Stimulated activated memory B cell treated with anti-CD40 and anti-IgM and Interleukin-4, amounts not matched to agents 10 μg/mL and 1 μg/mL and 100 μg/mL, for 72 hours (primary cell): ENCODE measurements at regions not wholly inside any gene's neighbourhood (a gene's known extent, or its start where the extent isn't known, plus 50 kb on each side); places are given as distances from the start of the nearest gene placed in this dataset.
"Not testable (repeated sequence)": the region's sequence is repeated elsewhere in the genome, so short reads cannot be mapped to it uniquely, and the experiment has no call there.

Experiments
- ATAC-seq: fragments of 150-1000 bp; cut with Tn5 transposase; 2 replicates; pipeline ENCODE4 v1.10.0; 2021
- H3K27ac Mint-ChIP-seq: one replicate; pipeline ENCODE4 v1.8.0; 2022; ENCODE audit warnings: mild to moderate bottlenecking, mixed read lengths
- H3K27me3 Mint-ChIP-seq: one replicate; pipeline ENCODE4 v1.8.0; 2022; ENCODE audit warnings: mixed read lengths
- H3K36me3 Mint-ChIP-seq: one replicate; pipeline ENCODE4 v1.8.0; 2022; ENCODE audit warnings: mixed read lengths
- H3K4me1 Mint-ChIP-seq: one replicate; pipeline ENCODE4 v1.8.0; 2022; ENCODE audit warnings: mixed read lengths
- H3K4me3 Mint-ChIP-seq: one replicate; pipeline ENCODE4 v1.8.0; 2022; ENCODE audit warnings: mild to moderate bottlenecking, moderate library complexity, mixed read lengths
- H3K9me3 Mint-ChIP-seq: one replicate; pipeline ENCODE4 v1.8.0; 2022; ENCODE audit warnings: mixed read lengths

DNA sequence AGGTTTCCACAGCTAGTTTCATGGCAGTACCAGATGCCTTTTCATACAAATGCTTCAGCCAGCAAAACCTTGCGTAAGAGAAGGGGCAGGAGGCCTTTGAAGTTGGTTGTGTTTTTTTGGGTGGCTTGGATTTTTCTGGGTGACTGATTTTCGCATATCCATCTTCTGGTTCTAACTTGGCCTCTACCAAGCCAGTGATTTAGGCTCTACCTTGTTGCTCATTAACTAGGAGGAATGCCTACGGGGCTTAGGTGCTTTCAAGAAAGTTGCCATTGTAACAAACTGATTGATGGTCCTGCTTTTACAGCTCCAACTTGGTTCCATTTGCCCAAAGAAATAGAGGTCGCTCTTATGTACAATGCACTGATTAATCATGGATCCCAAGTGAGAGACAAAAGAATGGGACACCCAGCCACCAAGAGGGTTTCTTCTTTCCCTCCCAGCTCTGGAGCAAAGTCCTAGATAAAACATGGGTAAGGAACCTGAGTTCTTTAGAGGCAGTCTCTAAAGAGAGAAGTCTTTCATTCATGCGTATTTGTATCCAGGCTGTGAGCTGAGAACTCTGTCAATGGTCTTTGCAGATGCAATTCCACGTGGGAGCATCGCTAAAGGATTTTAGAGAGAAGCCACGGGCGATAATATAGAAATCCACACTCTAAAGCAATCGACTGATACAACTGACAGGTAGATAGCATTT is 92.1 kb upstream of the FGFR2 start:
- ATAC-seq = no peak
- H3K36me3 Mint-ChIP-seq = no peaks in the 10 kb centered on the region
- no peaks in the 10 kb centered on the region for H3K9me3 Mint-ChIP-seq
- no peaks in the 10 kb centered on the region for H3K4me1 Mint-ChIP-seq
- H3K27ac Mint-ChIP-seq = no peak overlapping the region
- no peak overlapping the region for H3K4me3 Mint-ChIP-seq
- H3K27me3 Mint-ChIP-seq = no peaks in the 10 kb centered on the region

DNA sequence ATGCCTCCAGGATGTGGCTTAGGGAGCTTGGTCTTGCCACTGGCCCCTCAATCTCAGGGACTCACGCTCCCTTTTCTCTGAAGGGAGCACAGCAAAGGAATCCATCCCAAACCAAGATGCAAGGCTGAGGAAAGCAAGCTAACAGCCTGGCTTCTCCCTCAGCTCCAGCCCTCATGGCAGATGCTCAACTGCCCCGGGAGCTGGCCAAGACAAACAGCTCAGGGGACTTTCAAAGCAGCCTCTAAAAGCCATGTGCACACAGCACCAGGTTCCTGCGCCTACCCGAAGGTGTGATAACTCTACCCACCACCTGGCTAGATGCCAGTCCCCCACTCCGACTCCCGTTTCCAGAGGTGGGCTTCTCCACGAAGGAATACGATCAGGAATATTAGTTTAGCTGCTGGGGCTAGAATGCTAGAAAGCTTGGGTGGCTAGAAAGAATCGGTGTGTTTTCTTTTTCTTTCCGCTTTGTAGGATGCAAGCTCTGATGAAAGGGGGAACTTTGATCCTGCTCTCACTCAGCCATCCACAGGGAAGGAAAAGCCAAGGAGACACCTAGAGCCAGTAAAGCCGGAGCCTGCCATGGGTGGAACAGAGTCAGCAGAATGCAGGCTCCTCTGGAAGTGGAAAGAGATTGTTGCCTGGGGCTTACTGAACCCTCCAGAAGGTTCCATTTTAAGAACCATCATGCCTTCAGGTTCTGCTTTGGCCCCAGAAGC is 89.0 kb upstream of the FGFR2 start:
- no peak overlapping the region for H3K4me3 Mint-ChIP-seq
- no peaks in the 10 kb centered on the region for H3K9me3 Mint-ChIP-seq
- ATAC-seq = no peak
- no peaks in the 10 kb centered on the region for H3K36me3 Mint-ChIP-seq
- no peaks in the 10 kb centered on the region for H3K27me3 Mint-ChIP-seq
- no peaks in the 10 kb centered on the region for H3K4me1 Mint-ChIP-seq
- H3K27ac Mint-ChIP-seq = no peak overlapping the region

DNA sequence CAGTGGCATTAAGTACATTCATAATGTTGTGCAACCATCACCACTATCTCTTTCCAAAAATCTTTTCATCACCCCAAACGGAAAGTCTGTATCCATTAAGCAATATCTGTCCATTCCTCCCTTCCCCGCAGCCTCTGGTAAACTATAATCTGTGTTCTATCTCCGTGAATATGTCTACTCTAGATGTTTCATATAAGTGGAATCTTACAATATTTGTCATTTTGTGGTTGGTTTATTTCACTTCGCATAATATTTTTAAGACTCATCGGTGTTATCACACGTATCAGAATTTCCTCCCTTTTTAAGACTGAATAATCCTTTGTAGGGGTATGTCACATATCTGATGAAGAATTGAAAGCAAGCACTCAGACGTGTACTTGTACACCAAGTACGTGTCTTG is 86.0 kb upstream of the FGFR2 start:
- H3K4me1 Mint-ChIP-seq = no peaks in the 10 kb centered on the region
- H3K27me3 Mint-ChIP-seq = no peaks in the 10 kb centered on the region
- ATAC-seq = no peak
- no peak overlapping the region for H3K27ac Mint-ChIP-seq
- no peaks in the 10 kb centered on the region for H3K9me3 Mint-ChIP-seq
- H3K36me3 Mint-ChIP-seq = no peaks in the 10 kb centered on the region
- H3K4me3 Mint-ChIP-seq = no peak overlapping the region

DNA sequence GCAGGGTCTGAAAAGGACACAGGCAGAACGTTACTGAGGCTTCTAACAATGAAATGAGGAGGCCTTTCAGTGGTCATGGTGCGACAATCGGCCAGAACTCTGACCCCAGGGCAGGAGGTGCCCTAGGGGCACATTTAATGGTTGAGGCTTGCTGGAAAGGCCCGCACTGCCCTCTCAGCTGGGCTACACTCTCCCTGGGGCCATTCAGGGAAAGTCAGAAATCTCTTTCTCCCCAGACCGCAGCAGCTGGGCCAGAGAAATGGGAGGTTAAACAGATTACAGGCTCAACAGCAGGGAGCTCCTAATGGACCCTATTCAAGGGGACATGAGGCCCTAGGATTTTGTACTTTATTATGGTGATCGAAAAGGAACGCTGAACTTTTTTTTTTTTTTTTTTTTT is 85.6 kb upstream of the FGFR2 start:
- no peak overlapping the region for H3K27ac Mint-ChIP-seq
- no peak overlapping the region for H3K4me3 Mint-ChIP-seq
- no peaks in the 10 kb centered on the region for H3K9me3 Mint-ChIP-seq
- no peak for ATAC-seq
- H3K27me3 Mint-ChIP-seq = no peaks in the 10 kb centered on the region
- H3K36me3 Mint-ChIP-seq = no peaks in the 10 kb centered on the region
- no peaks in the 10 kb centered on the region for H3K4me1 Mint-ChIP-seq

DNA sequence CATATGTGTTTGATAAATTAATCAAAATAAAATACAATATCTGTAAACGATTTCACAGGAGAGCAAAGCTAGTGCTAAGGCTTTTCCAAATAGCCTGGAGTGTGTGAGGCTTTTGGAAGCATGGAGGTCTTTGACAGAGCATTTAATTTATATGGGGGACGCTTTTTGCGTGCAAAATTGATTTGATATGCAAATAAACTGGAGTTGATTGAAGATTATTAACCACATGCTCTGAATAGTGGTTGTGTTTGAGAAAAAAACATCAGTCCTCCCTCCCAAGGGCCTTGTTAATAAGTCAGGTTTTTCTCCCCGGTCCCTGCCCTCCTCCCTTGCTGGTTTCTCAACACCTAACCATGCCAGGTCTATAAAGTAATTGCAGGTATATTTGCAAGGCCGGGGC is 85.1 kb upstream of the FGFR2 start:
- H3K4me3 Mint-ChIP-seq = no peak overlapping the region
- H3K27ac Mint-ChIP-seq = no peak overlapping the region
- no peak for ATAC-seq
- peaks cover 2% of the 10 kb centered on the region for H3K9me3 Mint-ChIP-seq
- no peaks in the 10 kb centered on the region for H3K4me1 Mint-ChIP-seq
- no peaks in the 10 kb centered on the region for H3K27me3 Mint-ChIP-seq
- H3K36me3 Mint-ChIP-seq = no peaks in the 10 kb centered on the region

DNA sequence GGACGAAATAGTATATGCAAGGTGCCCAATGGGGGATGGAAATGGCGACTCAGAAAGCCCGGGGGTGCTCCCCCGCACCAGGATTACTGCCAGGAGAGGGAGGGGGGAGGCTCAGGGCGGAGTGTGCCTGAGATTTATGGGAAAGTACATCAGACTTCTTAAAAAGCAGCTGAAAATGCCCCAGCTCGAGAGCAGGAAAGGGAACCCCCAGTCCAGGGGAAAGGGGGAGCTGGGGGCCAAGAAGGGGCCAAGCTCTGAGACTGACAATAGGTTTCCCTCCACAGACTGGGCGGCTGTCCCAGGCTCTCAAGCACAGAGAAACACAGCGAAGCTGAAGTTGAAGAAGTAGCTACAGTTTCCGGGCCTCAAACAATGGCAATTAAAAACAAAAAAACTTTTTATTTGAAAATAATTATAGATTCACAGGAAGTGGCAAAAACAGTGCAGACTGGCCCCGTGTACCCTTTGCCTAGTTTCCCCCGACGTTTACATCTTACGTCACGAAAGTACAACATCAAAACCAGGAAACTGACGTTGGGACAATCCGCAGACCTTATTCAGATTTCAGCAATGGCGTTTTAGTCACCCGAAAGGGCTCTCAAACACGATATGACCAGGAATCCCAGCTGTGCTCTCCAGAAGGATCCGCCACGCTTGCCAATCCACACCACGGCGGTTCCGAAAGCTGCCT is 83.9 kb upstream of the FGFR2 start:
- Mint-ChIP-seq H3K4me1 (no peaks in the 10 kb centered on the region), H3K27me3 (no peaks in the 10 kb centered on the region), H3K36me3 (no peaks in the 10 kb centered on the region), H3K4me3 (no peak overlapping the region), H3K9me3 (peaks cover 3% of the 10 kb centered on the region), H3K27ac (no peak overlapping the region)
- no peak for ATAC-seq

DNA sequence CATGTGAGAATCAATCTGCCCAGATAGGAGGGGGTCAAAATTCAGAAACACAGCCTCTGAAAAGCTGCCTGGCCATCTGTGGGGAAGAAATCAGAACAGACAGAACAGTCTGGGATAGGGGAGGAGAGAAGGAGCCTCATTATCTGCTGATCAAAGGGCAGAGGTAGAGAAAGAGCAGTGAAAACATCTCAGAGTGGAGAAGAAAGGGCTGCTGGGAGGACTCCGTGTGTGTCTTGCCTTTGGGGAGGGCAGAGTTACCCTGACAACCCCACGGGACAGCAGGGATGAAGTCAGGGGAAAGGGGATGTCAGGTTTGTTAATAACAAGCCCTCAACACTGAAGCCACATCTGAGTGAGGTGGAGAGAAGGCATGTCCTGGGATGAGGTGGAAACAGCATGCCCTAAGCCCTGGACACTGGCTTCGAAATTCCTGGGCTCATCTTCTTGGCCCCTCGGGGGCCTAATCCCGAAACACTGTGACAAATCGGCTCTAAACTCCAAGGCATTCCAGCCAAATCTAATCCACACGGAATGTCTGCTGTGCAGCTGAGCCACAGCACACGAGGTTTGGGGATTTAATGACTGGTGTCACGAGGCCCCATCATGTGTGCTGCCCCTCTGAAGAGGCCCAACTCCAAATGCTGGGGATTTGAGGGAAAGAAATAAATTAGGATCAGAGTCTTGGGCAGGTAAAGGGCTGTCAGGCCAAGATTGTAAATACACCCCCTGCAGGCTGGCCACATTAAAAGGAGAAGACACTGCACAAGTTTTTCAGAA is 82.8 kb upstream of the FGFR2 start:
- Mint-ChIP-seq H3K27ac (no peak overlapping the region), H3K9me3 (peaks cover 3% of the 10 kb centered on the region), H3K4me1 (no peaks in the 10 kb centered on the region), H3K4me3 (no peak overlapping the region), H3K27me3 (no peaks in the 10 kb centered on the region), H3K36me3 (no peaks in the 10 kb centered on the region)
- no peak for ATAC-seq

DNA sequence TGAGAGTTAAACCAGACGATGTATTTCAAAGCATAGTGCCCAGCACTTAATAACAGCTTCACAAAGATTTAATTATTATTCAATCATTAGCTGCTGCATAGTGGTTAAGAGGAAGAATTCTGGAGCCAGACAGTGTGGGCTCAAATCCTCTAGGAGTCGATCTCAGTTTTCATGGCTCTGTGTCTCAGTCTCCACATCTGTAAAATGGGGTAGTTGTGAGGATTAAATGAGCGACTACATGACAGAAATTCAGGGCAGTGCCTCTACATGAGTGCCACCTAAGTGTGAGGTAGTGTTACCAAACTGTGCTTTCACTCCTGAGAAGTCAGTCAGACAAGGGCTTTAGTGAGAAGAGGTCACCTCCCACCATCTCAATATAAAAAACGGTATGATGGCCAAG is 81.7 kb upstream of the FGFR2 start:
- Mint-ChIP-seq H3K27ac (no peak overlapping the region), H3K27me3 (peaks cover 6% of the 10 kb centered on the region), H3K4me1 (no peaks in the 10 kb centered on the region), H3K36me3 (no peaks in the 10 kb centered on the region), H3K4me3 (no peak overlapping the region), H3K9me3 (peaks cover 6% of the 10 kb centered on the region)
- no peak for ATAC-seq

DNA sequence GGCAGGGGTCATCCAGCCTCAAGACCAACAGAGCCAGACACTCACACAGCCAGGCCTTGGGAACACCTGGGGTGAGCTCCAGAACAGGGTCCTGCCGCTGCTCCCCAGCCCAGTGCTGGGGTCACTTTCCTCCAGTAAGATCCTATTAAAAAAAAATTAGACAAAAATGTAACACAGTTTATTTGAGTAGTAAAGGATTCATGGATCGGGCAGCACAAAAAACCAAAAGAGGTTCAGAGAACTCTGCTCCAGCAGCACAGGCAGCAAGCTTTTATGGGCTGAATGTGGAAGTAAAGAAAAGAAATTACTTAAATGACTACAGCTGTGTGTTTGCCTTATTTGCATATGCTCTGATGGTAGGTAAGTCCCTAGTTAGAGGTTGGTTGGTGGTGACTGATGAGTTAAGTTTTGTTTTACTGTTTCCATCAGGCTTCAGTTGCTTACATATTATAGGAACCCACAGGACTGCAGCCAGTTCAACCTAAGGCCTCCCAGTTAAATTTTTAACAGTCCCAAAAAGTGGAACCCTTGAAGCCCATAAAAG is 80.5 kb upstream of the FGFR2 start:
- ATAC-seq = no peak
- H3K27me3 Mint-ChIP-seq = peaks cover 10% of the 10 kb centered on the region
- no peaks in the 10 kb centered on the region for H3K4me1 Mint-ChIP-seq
- no peaks in the 10 kb centered on the region for H3K36me3 Mint-ChIP-seq
- H3K27ac Mint-ChIP-seq = no peak overlapping the region
- no peak overlapping the region for H3K4me3 Mint-ChIP-seq
- peaks cover 7% of the 10 kb centered on the region for H3K9me3 Mint-ChIP-seq

DNA sequence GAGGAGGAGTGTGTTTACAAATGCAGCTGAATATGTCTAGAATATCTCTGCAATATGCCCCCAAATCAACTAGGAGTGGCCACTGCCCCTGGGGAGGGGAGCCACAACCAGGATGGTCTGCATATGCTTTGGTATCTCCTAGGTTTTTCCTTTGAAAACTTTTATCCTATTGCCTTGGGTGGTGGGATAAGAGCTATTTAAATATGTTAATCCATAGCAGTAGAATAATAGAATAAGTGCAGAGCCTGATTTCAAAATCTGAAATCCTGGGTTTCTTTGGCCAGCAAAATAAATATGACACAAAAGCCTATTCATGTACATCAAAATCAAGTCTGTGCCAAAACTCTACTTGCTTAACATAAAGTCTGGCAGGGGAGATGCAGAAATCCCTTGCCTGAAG is 79.6 kb upstream of the FGFR2 start:
- Mint-ChIP-seq H3K9me3 (peaks cover 7% of the 10 kb centered on the region), H3K27me3 (peaks cover 10% of the 10 kb centered on the region), H3K36me3 (no peaks in the 10 kb centered on the region), H3K27ac (no peak overlapping the region), H3K4me1 (no peaks in the 10 kb centered on the region), H3K4me3 (no peak overlapping the region)
- no peak for ATAC-seq

DNA sequence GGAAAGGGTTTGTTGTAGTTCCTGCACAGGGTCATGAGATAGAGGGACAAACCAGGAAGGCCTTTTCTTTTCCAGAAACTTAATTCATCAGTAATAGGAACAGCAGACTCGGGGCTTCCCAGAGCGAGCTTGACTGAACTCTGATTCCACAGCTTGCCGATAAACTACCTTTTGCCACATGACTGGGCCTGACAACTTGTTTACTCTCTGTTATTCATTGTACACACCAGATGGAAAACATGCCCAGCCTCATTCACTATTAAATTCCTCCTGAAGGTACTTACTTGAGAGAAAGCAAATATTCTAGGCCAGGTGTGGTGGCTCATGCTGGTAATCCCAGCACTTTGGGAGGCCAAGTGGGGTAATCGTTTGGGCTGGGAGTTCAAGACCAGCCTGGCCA is 77.1 kb upstream of the FGFR2 start:
- Mint-ChIP-seq H3K4me1 (no peaks in the 10 kb centered on the region), H3K9me3 (peaks cover 7% of the 10 kb centered on the region), H3K27ac (no peak overlapping the region), H3K4me3 (no peak overlapping the region), H3K27me3 (peaks cover 14% of the 10 kb centered on the region), H3K36me3 (no peaks in the 10 kb centered on the region)
- ATAC-seq = no peak

DNA sequence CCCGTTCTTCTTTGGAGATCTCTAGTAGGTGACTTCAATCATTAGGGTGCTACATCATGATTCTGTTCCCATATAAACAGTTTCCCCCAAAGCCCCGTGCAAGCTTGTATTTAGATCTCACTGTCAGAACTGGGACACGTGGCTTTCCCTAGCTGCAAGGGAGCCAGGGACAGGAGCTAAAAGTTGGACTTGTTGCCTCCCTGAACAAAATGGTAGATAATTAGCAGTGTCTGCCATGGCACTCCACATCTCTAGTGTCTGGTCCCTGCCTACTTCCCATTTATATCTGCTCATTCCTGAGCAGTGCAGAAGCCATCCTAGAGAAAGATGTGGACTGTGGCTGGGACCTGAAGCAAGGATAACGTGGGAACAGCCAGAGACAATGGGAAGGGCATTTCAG is 76.6 kb upstream of the FGFR2 start:
- no peak for ATAC-seq
- H3K4me3 Mint-ChIP-seq = no peak overlapping the region
- peaks cover 7% of the 10 kb centered on the region for H3K9me3 Mint-ChIP-seq
- H3K4me1 Mint-ChIP-seq = no peaks in the 10 kb centered on the region
- no peaks in the 10 kb centered on the region for H3K36me3 Mint-ChIP-seq
- H3K27ac Mint-ChIP-seq = no peak overlapping the region
- peaks cover 18% of the 10 kb centered on the region for H3K27me3 Mint-ChIP-seq

DNA sequence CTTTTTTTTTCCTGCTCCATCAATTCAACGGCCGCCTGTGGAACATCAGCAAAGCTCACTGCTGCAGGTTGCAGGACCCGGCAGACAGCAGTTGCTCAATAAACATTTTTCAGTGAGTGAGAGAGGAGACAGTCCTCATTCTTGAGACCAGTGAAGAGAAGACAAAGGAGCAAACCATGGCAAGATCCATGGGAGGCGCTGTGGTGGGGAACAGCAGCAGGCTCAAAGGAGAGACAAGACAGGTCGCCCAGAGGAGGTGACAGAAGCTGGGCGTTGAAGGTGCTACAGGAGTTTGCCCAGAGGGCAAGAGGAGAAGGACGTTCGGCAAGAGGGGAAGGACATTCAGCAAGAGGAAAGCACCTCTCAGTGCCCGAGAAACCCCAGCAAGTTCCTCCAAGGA is 74.5 kb upstream of the FGFR2 start:
- H3K4me1 Mint-ChIP-seq = no peaks in the 10 kb centered on the region
- H3K27ac Mint-ChIP-seq = no peak overlapping the region
- no peak overlapping the region for H3K4me3 Mint-ChIP-seq
- peaks cover 4% of the 10 kb centered on the region for H3K9me3 Mint-ChIP-seq
- H3K27me3 Mint-ChIP-seq = peaks cover 38% of the 10 kb centered on the region
- H3K36me3 Mint-ChIP-seq = no peaks in the 10 kb centered on the region
- no peak for ATAC-seq

DNA sequence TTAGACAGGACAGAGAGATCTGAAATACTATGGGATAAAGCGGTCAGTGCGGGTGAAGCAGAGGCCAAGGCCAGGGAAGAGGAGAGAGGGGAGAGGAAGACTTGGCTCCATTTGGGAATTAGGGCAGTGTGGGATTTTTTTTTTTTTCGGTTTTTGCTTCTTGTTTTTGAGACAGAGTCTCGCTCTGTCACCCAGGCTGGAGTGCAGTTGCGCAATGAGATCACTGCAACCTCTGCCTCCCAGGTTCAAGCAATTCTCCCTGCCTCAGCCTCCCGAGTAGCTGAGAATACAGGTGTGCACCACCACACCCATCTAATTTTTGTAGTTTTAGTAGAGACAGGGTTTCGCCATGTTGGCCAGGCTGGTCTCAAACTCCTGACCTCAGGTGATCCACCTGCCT is 71.6 kb upstream of the FGFR2 start:
- not testable (repeated sequence) for H3K4me1 Mint-ChIP-seq, H3K27ac Mint-ChIP-seq, H3K4me3 Mint-ChIP-seq, ATAC-seq, H3K36me3 Mint-ChIP-seq
- Mint-ChIP-seq H3K9me3 (peaks cover 13% of the 10 kb centered on the region), H3K27me3 (peaks cover 32% of the 10 kb centered on the region)

DNA sequence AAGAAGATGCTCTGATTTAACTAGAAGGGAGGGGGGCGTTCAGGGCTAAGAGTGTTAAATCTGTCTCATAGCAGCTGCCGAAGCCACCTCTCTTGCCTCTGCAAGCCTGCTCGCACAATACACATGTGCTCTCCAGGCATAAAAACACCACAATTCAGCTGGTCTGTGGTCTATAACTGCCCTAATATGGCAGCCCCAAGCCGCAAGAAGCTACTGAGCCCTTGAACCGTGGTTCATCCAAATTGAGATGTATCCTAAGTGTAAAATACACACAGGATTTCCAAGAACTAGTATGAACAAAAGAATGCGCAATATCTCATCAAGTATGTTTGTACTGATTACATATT is 70.8 kb upstream of the FGFR2 start:
- H3K4me3 Mint-ChIP-seq = no peak overlapping the region
- peaks cover 14% of the 10 kb centered on the region for H3K9me3 Mint-ChIP-seq
- no peak for ATAC-seq
- H3K27ac Mint-ChIP-seq = no peak overlapping the region
- peaks cover 29% of the 10 kb centered on the region for H3K27me3 Mint-ChIP-seq
- H3K4me1 Mint-ChIP-seq = no peaks in the 10 kb centered on the region
- no peaks in the 10 kb centered on the region for H3K36me3 Mint-ChIP-seq
